WTC11 (cell line): ENCODE measurements at regions not wholly inside any gene's neighbourhood (a gene's known extent, or its start where the extent isn't known, plus 50 kb on each side); places are given as distances from the start of the nearest gene placed in this dataset.

Experiments
- ATAC-seq: fragments of 200-7000 bp; cut with Tn5 transposase; 2 replicates; pipeline ENCODE4 v1.10.0; 2021; ENCODE audit warnings: mild to moderate bottlenecking, moderate library complexity
- CTCF ChIA-PET: fragments of 300-600 bp; sonication (Branson Sonifier 250); formaldehyde crosslinking; loops from one replicate; lab custom pipeline; 2021; ENCODE audit warnings: antibody characterized with exemption; lab: Charles Lee
- POLR2A ChIA-PET: fragments of 350-600 bp; sonication (Branson Sonifier 250); formaldehyde crosslinking; loops from one replicate; lab custom pipeline; 2021; ENCODE audit warnings: antibody characterized with exemption; lab: Charles Lee
- DNase-seq: peaks from one replicate; pipeline ENCODE4 v3.0.0; 2021; ENCODE audit warnings: low spot score
- H3K27ac Mint-ChIP-seq: 2 replicates; pipeline ENCODE4 v1.8.0; 2021; ENCODE audit warnings: mixed read lengths
- H3K27me3 Mint-ChIP-seq: 2 replicates; pipeline ENCODE4 v1.8.0; 2021; ENCODE audit warnings: low read depth, mild to moderate bottlenecking, moderate library complexity, mixed read lengths
- H3K36me3 Mint-ChIP-seq: 2 replicates; pipeline ENCODE4 v1.8.0; 2021; ENCODE audit warnings: mixed read lengths
- H3K4me1 Mint-ChIP-seq: 2 replicates; pipeline ENCODE4 v1.8.0; 2022; ENCODE audit warnings: mixed read lengths
- H3K4me3 Mint-ChIP-seq: 2 replicates; pipeline ENCODE4 v1.8.0; 2021; ENCODE audit warnings: mild to moderate bottlenecking, moderate library complexity, mixed read lengths
- H3K9me3 Mint-ChIP-seq: 2 replicates; pipeline ENCODE4 v1.8.0; 2021; ENCODE audit warnings: mixed read lengths
- ATF1 ChIP-seq: sonication (generic); formaldehyde crosslinking; IDR thresholded peaks from 2 replicates; pipeline ENCODE4 v1.8.1; 2023; ENCODE audit warnings: mild to moderate bottlenecking, moderate library complexity, missing genetic modification reagents
- CBFB ChIP-seq: sonication (generic); formaldehyde crosslinking; IDR thresholded peaks from 2 replicates; pipeline ENCODE4 v1.8.1; 2022; ENCODE audit warnings: mild to moderate bottlenecking, low read depth, missing genetic modification reagents
- CREB1 ChIP-seq: sonication (generic); formaldehyde crosslinking; IDR thresholded peaks from 2 replicates; pipeline ENCODE4 v1.8.0; 2023; ENCODE audit warnings: mild to moderate bottlenecking, missing genetic modification reagents
- ELF4 ChIP-seq: sonication (generic); formaldehyde crosslinking; IDR thresholded peaks from 2 replicates; pipeline ENCODE4 v1.8.1; 2022; ENCODE audit warnings: low read depth, mild to moderate bottlenecking, moderate library complexity, missing genetic modification reagents
- EMX1 ChIP-seq: fragments of 250-450 bp; sonication (Bioruptor Pico); IDR thresholded peaks from 2 replicates; pipeline ENCODE4 v1.8.0; 2021; ENCODE audit warnings: mild to moderate bottlenecking
- ETV6 ChIP-seq: sonication (generic); formaldehyde crosslinking; IDR thresholded peaks from 2 replicates; pipeline ENCODE4 v1.8.1; 2022; ENCODE audit warnings: mild to moderate bottlenecking, missing genetic modification reagents
- FOXJ3 ChIP-seq: sonication (generic); formaldehyde crosslinking; IDR thresholded peaks from 2 replicates; pipeline ENCODE4 v1.9.0; 2021; ENCODE audit warnings: missing genetic modification reagents, mild to moderate bottlenecking, borderline replicate concordance
- GABPB1 ChIP-seq: sonication (generic); formaldehyde crosslinking; IDR thresholded peaks from 2 replicates; pipeline ENCODE4 v1.8.1; 2023; ENCODE audit warnings: mild to moderate bottlenecking, missing genetic modification reagents
- NFYB ChIP-seq: sonication (generic); formaldehyde crosslinking; conservative IDR thresholded peaks from 2 replicates; pipeline ENCODE4 v1.8.0; 2022; ENCODE audit warnings: low read depth, missing genetic modification reagents
- NR2C2 ChIP-seq: sonication (generic); formaldehyde crosslinking; IDR thresholded peaks from 2 replicates; pipeline ENCODE4 v1.8.0; 2022; ENCODE audit warnings: mild to moderate bottlenecking, missing genetic modification reagents
- NR3C1 ChIP-seq: sonication (generic); formaldehyde crosslinking; conservative IDR thresholded peaks from 2 replicates; pipeline ENCODE4 v1.8.1; 2023; ENCODE audit warnings: low read depth, mild to moderate bottlenecking, missing genetic modification reagents
- OVOL2 ChIP-seq: fragments of 250-450 bp; sonication (Bioruptor Pico); IDR thresholded peaks from 2 replicates; pipeline ENCODE4 v1.9.0; 2021; ENCODE audit warnings: mild to moderate bottlenecking, borderline replicate concordance
- RELA ChIP-seq: sonication (generic); formaldehyde crosslinking; IDR thresholded peaks from 2 replicates; pipeline ENCODE4 v1.8.1; 2022; ENCODE audit warnings: missing genetic modification reagents, mild to moderate bottlenecking, borderline replicate concordance
- SMAD4 ChIP-seq: sonication (generic); formaldehyde crosslinking; IDR thresholded peaks from 2 replicates; pipeline ENCODE4 v1.8.0; 2022; ENCODE audit warnings: mild to moderate bottlenecking, missing genetic modification reagents
- SP1 ChIP-seq: sonication (generic); formaldehyde crosslinking; conservative IDR thresholded peaks from 2 replicates; pipeline ENCODE4 v1.8.1; 2022; ENCODE audit warnings: missing genetic modification reagents
- ZBTB21 ChIP-seq: sonication (generic); formaldehyde crosslinking; IDR thresholded peaks from 2 replicates; pipeline ENCODE4 v1.8.1; 2023; ENCODE audit warnings: mild to moderate bottlenecking, missing genetic modification reagents, borderline replicate concordance
- ZNF121 ChIP-seq: sonication (generic); formaldehyde crosslinking; IDR thresholded peaks from 2 replicates; pipeline ENCODE4 v1.8.0; 2023; ENCODE audit warnings: missing genetic modification reagents
- ZNF232 ChIP-seq: sonication (generic); formaldehyde crosslinking; IDR thresholded peaks from 2 replicates; pipeline ENCODE4 v1.8.0; 2022; ENCODE audit warnings: mild to moderate bottlenecking, missing genetic modification reagents
- ZNF396 ChIP-seq: fragments of 250-450 bp; sonication (Bioruptor Pico); IDR thresholded peaks from 2 replicates; pipeline ENCODE4 v1.8.0; 2021; ENCODE audit warnings: mild to moderate bottlenecking, moderate library complexity, borderline replicate concordance
- ZNF423 ChIP-seq: fragments of 250-450 bp; sonication (Bioruptor Pico); IDR thresholded peaks from 2 replicates; pipeline ENCODE4 v2.1.2; 2022; ENCODE audit warnings: mild to moderate bottlenecking, moderate library complexity
- TF ChIP-seq, protein P1 (sequence below): fragments of 250-450 bp; sonication (Bioruptor Pico); IDR thresholded peaks from 2 replicates; pipeline ENCODE4 v1.9.0; 2021; ENCODE audit warnings: mild to moderate bottlenecking, borderline replicate concordance
- TF ChIP-seq, protein P2 (sequence below): sonication (generic); formaldehyde crosslinking; IDR thresholded peaks from 2 replicates; pipeline ENCODE4 v1.8.1; 2022; ENCODE audit warnings: missing genetic modification reagents, borderline replicate concordance
- TF ChIP-seq, protein P3 (sequence below): sonication (generic); formaldehyde crosslinking; IDR thresholded peaks from 2 replicates; pipeline ENCODE4 v1.8.1; 2023; ENCODE audit warnings: mild to moderate bottlenecking, missing genetic modification reagents
- TF ChIP-seq, protein P4 (sequence below): sonication (generic); formaldehyde crosslinking; IDR thresholded peaks from 2 replicates; pipeline ENCODE4 v1.8.1; 2022; ENCODE audit warnings: low read depth, missing genetic modification reagents, borderline replicate concordance
- TF ChIP-seq, protein P5 (sequence below): sonication (generic); formaldehyde crosslinking; conservative IDR thresholded peaks from 2 replicates; pipeline ENCODE4 v1.8.1; 2023; ENCODE audit warnings: mild to moderate bottlenecking, low read depth, missing genetic modification reagents, moderate library complexity

DNA sequence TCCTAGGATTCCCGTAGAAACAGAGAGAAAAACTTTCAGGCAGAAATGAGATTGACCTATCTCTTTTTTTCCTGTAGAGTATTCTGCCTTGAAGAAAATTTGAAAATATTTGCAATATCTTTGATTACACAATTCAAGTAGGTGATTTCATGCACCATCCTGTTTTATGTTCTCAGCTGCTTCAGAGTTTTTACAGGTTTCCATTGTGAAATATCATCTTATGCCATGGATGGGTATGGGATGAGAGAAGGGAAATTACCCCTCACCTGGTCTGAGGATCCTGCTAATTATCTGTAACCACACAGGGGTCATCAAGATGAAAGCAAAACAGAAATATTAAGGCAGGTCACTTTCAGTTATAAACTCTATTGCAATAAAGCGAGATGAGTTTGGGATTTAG, 264.8 kb downstream of the TXNL1 start (continued):
- no peak for TF ChIP-seq NFYB
- no peak for TF ChIP-seq FOXJ3
- TF ChIP-seq SP1 (CRISPR knock-in tag) = no peak
- TF ChIP-seq RELA = no peak
- TF ChIP-seq ETV6 = no peak
- no peak for TF ChIP-seq CREB1 (CRISPR knock-in tag)
- no peak for TF ChIP-seq ZNF396 (CRISPR knock-in tag)
- no peak for TF ChIP-seq GABPB1 (CRISPR knock-in tag)

DNA sequence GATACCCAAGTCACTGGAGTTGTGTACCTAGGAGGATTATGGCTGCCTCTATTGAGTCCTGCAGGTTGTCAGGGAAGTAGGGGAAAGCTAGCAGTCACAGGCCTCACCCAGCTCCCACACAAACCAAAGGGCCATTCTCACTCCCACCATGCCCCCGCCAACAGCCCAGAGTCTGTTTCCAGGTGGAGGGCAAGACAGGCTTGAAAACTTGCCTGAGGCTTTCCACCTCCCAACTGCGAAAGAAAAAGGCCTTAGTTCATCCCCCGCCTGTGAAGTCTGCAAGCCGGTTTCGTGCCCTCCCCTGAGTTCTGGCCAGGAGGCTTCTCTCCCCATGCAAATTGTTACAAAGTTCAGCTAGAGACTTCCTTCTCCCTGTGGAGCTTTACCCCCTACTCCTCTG, 270.3 kb downstream of the TXNL1 start:
- no peaks in the 10 kb centered on the region; the same call in 1 of the 2 replicates for H3K27me3 Mint-ChIP-seq
- DNase-seq (no peak), ATAC-seq (no peak)
- H3K9me3 Mint-ChIP-seq = peaks cover 37% of the 10 kb centered on the region
- peaks cover 12% of the 10 kb centered on the region for H3K4me1 Mint-ChIP-seq
- POLR2A ChIA-PET = no interaction called here
- no peak overlapping the region for H3K4me3 Mint-ChIP-seq
- H3K27ac Mint-ChIP-seq = no peak overlapping the region
- peaks cover 6% of the 10 kb centered on the region for H3K36me3 Mint-ChIP-seq
- CTCF ChIA-PET = no interaction called here
- TF ChIP-seq, protein P1, sequence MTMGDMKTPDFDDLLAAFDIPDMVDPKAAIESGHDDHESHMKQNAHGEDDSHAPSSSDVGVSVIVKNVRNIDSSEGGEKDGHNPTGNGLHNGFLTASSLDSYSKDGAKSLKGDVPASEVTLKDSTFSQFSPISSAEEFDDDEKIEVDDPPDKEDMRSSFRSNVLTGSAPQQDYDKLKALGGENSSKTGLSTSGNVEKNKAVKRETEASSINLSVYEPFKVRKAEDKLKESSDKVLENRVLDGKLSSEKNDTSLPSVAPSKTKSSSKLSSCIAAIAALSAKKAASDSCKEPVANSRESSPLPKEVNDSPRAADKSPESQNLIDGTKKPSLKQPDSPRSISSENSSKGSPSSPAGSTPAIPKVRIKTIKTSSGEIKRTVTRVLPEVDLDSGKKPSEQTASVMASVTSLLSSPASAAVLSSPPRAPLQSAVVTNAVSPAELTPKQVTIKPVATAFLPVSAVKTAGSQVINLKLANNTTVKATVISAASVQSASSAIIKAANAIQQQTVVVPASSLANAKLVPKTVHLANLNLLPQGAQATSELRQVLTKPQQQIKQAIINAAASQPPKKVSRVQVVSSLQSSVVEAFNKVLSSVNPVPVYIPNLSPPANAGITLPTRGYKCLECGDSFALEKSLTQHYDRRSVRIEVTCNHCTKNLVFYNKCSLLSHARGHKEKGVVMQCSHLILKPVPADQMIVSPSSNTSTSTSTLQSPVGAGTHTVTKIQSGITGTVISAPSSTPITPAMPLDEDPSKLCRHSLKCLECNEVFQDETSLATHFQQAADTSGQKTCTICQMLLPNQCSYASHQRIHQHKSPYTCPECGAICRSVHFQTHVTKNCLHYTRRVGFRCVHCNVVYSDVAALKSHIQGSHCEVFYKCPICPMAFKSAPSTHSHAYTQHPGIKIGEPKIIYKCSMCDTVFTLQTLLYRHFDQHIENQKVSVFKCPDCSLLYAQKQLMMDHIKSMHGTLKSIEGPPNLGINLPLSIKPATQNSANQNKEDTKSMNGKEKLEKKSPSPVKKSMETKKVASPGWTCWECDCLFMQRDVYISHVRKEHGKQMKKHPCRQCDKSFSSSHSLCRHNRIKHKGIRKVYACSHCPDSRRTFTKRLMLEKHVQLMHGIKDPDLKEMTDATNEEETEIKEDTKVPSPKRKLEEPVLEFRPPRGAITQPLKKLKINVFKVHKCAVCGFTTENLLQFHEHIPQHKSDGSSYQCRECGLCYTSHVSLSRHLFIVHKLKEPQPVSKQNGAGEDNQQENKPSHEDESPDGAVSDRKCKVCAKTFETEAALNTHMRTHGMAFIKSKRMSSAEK = no peak
- TF ChIP-seq, protein P2, sequence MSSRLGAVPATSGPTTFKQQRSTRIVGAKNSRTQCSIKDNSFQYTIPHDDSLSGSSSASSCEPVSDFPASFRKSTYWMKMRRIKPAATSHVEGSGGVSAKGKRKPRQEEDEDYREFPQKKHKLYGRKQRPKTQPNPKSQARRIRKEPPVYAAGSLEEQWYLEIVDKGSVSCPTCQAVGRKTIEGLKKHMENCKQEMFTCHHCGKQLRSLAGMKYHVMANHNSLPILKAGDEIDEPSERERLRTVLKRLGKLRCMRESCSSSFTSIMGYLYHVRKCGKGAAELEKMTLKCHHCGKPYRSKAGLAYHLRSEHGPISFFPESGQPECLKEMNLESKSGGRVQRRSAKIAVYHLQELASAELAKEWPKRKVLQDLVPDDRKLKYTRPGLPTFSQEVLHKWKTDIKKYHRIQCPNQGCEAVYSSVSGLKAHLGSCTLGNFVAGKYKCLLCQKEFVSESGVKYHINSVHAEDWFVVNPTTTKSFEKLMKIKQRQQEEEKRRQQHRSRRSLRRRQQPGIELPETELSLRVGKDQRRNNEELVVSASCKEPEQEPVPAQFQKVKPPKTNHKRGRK (CRISPR knock-in tag) = no peak
- TF ChIP-seq ZNF121 (CRISPR knock-in tag) (no peak), ZBTB21 (CRISPR knock-in tag) (no peak), ATF1 (CRISPR knock-in tag) (no peak), ZNF423 (CRISPR knock-in tag) (no peak), OVOL2 (CRISPR knock-in tag) (no peak), NR3C1 (CRISPR knock-in tag) (no peak), SMAD4 (no peak), SP1 (CRISPR knock-in tag) (no peak), CBFB (CRISPR knock-in tag) (no peak), ELF4 (CRISPR knock-in tag) (no peak), EMX1 (no peak), NR2C2 (no peak), ZNF232 (CRISPR knock-in tag) (no peak)
- TF ChIP-seq, protein P3, sequence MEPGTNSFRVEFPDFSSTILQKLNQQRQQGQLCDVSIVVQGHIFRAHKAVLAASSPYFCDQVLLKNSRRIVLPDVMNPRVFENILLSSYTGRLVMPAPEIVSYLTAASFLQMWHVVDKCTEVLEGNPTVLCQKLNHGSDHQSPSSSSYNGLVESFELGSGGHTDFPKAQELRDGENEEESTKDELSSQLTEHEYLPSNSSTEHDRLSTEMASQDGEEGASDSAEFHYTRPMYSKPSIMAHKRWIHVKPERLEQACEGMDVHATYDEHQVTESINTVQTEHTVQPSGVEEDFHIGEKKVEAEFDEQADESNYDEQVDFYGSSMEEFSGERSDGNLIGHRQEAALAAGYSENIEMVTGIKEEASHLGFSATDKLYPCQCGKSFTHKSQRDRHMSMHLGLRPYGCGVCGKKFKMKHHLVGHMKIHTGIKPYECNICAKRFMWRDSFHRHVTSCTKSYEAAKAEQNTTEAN = no peak
- TF ChIP-seq, protein P4, sequence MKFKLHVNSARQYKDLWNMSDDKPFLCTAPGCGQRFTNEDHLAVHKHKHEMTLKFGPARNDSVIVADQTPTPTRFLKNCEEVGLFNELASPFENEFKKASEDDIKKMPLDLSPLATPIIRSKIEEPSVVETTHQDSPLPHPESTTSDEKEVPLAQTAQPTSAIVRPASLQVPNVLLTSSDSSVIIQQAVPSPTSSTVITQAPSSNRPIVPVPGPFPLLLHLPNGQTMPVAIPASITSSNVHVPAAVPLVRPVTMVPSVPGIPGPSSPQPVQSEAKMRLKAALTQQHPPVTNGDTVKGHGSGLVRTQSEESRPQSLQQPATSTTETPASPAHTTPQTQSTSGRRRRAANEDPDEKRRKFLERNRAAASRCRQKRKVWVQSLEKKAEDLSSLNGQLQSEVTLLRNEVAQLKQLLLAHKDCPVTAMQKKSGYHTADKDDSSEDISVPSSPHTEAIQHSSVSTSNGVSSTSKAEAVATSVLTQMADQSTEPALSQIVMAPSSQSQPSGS (CRISPR knock-in tag) = no peak
- TF ChIP-seq, protein P5, sequence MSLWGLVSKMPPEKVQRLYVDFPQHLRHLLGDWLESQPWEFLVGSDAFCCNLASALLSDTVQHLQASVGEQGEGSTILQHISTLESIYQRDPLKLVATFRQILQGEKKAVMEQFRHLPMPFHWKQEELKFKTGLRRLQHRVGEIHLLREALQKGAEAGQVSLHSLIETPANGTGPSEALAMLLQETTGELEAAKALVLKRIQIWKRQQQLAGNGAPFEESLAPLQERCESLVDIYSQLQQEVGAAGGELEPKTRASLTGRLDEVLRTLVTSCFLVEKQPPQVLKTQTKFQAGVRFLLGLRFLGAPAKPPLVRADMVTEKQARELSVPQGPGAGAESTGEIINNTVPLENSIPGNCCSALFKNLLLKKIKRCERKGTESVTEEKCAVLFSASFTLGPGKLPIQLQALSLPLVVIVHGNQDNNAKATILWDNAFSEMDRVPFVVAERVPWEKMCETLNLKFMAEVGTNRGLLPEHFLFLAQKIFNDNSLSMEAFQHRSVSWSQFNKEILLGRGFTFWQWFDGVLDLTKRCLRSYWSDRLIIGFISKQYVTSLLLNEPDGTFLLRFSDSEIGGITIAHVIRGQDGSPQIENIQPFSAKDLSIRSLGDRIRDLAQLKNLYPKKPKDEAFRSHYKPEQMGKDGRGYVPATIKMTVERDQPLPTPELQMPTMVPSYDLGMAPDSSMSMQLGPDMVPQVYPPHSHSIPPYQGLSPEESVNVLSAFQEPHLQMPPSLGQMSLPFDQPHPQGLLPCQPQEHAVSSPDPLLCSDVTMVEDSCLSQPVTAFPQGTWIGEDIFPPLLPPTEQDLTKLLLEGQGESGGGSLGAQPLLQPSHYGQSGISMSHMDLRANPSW (CRISPR knock-in tag) = no peak
- TF ChIP-seq, all 79 proteins: peak for 0
